Stimulated activated CD8-positive, alpha-beta memory T cell treated with anti-CD3 and anti-CD28 coated beads, Interleukin-12 subunit alpha, Interleukin-12 subunit beta, amount 100 ng/mL, for 4 hours (primary cell): ENCODE measurements at regions not wholly inside any gene's neighbourhood (a gene's known extent, or its start where the extent isn't known, plus 50 kb on each side); places are given as distances from the start of the nearest gene placed in this dataset.

Experiments used
- DNase-seq: peaks from one replicate; pipeline ENCODE4 v3.0.0-alpha.2; 2020; ENCODE audit warnings: low read depth

GRCh38 chr15:69897061-69897460 lies 200.7 kb downstream of the TLE3 start:
- DNase-seq, result no peak

GRCh38 chr15:69897471-69898237 lies 200.1 kb downstream of the TLE3 start:
- DNase-seq, result no peak

- no peak for DNase-seq
Observed at GRCh38 chr15:69898243-69898642, 199.5 kb downstream of the TLE3 start.

- no peak for DNase-seq
Observed at GRCh38 chr15:69902414-69903062, 195.2 kb downstream of the TLE3 start.

GRCh38 chr15:69903470-69904469 lies 193.9 kb downstream of the TLE3 start:
- DNase-seq, result no peak

GRCh38 chr15:69906256-69907185 lies 191.2 kb downstream of the TLE3 start:
- no peak for DNase-seq

GRCh38 chr15:69908060-69908459 lies 189.7 kb downstream of the TLE3 start:
- DNase-seq, result no peak

- no peak for DNase-seq
Observed at GRCh38 chr15:69908590-69909420, 188.9 kb downstream of the TLE3 start.

- no peak for DNase-seq
Observed at GRCh38 chr15:69909719-69910444, 187.8 kb downstream of the TLE3 start.

GRCh38 chr15:69910514-69910913 lies 187.2 kb downstream of the TLE3 start:
- DNase-seq, result no peak

- DNase-seq, result no peak
Observed at GRCh38 chr15:69912116-69912515, 185.6 kb downstream of the TLE3 start.

GRCh38 chr15:69914040-69914439 lies 183.7 kb downstream of the TLE3 start:
- no peak for DNase-seq

- no peak for DNase-seq
Observed at GRCh38 chr15:69914960-69915359, 182.8 kb downstream of the TLE3 start.

- no peak for DNase-seq
Observed at GRCh38 chr15:69916169-69916785, 181.4 kb downstream of the TLE3 start.

GRCh38 chr15:69917056-69917455 lies 180.7 kb downstream of the TLE3 start:
- no peak for DNase-seq

GRCh38 chr15:69919816-69920215 lies 177.9 kb downstream of the TLE3 start:
- DNase-seq, result no peak

- DNase-seq, result no peak
Observed at GRCh38 chr15:69920221-69920620, 177.5 kb downstream of the TLE3 start.

- no peak for DNase-seq
Observed at GRCh38 chr15:69921626-69922619, 175.8 kb downstream of the TLE3 start.
